Fibroblast of skin of abdomen (primary cell): ENCODE measurements at regions not wholly inside any gene's neighbourhood (a gene's known extent, or its start where the extent isn't known, plus 50 kb on each side); places are given as distances from the start of the nearest gene placed in this dataset.

Experiments used
- DNase-seq: peaks from one replicate; pipeline ENCODE4 v3.0.0-alpha.2; 2013

DNA sequence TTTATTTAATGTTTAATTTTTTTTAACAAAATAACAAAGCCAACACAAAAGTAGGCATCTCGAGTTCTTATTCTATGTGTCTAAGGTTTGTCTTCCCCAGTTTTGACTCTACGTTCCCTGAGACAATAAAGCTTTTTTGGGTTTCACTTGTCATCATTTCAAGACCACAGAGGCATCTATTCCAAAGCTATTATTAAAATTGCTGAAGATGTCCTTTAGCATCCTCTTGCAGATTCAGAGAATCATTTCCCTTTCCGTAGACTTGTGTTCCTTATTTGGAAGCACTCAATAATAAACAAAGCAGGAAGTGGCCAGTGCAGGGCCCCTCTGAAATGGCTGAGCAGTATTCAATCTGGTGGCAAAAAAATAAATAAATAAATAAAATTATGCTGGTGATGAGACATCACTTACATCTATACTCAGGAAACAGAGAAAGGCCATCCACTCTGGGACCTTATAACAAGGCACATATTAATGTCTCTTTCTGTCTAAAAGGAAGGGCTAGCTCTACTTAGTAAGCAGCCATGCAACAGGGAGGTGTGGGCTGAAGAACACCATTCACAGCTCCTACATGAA lies 362.3 kb downstream of the WDR72 start:
- no peak for DNase-seq

DNA sequence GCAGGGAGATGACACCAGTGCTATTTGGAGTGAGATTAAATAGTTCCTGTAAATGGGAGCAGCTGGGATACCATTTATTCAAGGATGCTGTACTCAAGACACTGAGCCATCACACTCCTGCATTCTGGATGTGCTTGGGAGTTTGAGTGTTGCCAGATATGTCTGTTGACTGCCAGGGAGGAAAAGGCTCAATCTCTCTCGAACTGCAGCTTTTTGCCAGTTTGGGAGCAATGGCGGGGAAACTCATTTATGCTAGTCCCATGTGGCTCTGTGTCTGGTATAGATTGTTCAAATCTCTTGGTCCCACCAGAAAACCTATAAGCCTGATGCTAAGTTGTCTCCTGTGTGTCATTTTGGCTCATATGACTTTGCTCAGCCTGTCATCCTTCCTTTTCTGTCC lies 363.6 kb downstream of the WDR72 start:
- no peak for DNase-seq

DNA sequence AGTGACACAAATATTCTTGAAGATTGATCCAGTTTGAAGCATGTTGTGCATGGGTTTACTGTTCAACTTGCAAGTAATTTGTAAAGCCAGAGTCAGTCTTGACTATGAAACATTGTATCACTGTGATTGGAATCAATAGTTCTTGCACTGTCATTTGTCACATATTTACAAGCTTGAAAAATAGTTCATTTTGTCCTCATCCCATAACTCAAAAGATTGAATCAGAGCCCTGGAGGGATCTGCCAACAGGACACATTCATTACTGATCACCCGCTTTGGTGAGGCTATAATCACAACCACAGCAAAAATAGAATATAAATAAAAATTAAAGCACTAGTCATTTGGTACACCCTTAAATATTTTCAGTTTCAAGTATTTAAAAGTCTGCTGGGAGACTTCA lies 368.9 kb downstream of the WDR72 start:
- no peak for DNase-seq

DNA sequence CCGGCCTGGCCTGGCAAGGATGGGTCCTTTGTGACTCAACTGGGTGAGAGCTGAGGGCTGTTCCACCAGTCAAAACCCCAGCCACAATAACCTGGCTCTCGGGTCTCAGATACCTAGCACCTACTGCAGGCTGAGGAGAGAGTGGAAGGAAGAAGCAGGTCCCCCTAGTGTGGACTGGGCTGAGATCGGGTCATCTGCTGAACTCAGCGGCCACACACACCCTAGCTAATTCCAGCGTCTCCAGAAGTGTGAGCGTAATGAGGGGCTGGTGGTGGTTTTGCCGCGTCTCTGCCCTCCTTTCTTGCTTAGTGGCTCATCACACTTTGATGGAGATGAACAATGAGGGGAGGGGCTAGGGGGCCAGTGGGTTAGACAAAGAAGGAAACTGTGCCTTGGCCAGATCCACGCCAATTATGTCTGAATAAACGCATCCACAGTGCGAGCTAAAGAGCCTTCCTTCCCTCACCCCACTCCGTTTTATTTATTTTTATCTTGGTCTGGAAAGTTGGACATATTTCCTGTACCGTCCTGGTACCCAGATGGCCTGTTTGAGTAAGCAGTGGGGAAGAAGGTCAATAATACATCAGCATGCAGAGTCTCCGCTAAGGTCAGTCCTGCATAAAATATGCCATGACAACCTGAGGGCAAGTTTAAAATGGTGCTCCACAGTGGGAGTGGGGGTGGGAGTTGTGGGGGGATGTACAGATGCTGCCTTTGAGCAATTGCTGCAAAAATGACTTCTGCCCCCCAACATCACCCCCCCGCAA lies 370.0 kb downstream of the WDR72 start:
- no peak for DNase-seq

DNA sequence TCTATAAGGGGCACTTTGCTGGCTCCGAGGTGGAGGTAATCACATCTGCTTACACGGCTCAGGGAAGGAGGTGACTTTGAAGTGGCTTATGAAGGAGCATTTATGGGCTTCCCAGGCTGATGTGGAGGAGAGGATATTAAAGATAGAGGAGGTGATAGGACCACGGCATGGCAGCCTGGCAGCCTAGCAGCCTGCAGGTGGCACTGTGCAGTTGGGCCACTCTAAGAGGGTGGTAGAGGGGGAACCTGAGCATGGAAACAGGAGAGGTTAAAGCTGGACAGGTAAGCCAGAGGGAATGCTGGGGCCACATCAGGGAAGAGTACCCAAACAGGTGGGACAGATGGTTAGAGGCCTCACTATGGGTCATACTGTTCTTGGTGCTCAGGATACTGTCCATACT lies 375.0 kb downstream of the WDR72 start:
- DNase-seq, result no peak

DNA sequence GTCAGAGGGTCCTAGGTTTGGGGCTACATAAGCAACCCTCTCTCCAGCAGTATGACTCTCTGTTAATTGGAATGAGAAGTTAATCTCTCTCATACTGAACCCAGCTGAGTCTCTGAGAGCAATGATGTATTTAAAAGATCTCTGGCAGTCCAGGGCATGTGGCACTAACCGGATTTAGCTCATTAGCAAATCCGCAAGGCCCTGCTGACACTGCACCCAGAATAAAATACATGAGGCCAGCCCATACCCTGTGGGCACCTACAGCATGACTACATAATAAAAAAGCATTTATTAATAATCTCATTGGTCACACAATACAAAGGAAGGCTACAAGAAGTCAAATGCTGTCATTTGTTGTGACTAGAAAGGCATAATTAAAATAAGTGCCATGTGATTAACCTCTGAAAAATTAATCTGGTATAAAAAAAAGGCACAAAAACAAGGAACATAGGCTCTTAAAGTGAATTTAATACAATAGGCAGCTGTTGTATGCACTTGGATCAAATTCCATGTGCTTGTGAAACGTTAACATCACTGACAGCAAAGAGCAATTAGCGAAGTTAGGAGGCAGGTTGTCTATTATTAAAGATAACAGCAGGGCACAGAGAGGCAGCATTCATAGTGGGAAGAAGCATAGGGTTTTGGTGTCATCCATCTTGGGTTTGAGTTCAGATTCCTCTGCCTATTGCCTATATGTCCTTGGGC lies 381.2 kb downstream of the WDR72 start:
- DNase-seq, result no peak

DNA sequence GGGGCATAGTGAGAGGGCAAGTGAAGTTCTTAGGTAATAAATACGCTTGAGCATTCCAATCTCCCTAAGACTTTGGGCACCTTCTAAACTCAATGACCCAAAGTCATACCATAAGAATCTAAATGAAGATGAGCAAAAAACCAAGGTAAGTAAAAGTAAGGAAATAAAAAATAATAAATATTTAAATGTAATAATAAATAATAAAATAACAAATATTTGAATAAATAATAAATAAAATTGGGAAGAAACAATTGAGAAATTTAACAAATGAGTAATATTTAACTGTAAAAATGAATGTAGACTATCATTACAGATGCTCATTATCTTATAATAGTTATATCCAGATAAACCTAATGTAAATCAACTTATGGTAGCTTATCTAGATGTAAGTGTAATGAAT lies 391.7 kb downstream of the WDR72 start:
- no peak for DNase-seq

DNA sequence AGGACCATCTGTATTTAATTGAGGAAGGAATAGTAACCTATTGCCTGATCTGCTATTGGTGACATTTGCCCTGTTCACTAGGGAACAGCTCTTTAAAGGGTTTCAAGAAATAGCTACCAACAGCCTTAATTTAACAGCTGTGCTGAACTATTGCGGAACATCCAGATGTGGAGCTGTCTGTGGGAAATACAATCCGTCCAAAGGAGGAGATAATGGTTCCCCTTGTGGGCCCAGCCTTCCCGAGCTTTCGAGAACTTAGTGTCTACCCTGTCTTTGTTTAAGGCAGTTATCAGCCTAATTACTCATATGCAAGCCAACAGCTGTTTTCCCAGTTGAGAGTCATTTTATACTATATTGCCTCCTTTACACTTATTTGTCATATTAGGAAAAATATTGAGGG lies 398.6 kb downstream of the WDR72 start:
- DNase-seq, result no peak

DNA sequence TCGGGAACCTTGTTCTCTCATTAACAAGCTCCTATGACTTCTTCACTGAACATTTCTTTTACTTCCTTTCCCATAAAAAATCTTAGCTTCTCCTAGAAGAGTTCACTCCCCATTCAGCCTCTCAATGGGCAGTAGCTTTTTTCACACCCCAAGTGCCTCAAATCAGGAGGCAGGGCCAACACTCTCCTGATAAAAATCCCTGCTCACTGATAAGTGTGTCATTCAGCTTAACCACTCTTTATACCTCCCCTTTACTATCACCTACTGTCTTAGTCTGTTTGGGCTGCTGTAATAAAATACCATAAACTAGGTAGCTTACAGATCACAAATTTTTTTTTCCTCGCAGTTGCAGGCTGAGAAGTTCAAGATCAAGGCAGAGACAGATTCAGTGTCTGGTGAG lies 400.4 kb downstream of the WDR72 start:
- DNase-seq, result no peak

DNA sequence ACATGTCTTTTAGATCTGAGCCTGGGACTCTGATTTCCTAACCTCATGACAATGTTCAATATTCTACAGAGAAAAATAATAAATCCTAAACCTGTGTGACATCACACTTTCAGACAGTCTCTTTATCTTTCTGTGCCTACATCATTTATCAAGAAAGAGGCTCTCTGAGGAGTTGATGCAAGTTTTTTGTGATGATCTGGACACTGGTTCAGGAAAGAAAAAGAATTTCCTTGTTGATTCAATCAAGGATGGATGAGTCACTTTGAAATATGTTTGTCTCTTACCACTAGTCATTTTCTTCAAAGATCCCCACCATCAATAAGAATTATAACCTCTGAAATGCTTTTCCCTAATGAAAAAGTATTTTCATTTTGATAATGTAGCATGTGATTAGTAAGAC lies 404.6 kb downstream of the WDR72 start:
- DNase-seq, result no peak

DNA sequence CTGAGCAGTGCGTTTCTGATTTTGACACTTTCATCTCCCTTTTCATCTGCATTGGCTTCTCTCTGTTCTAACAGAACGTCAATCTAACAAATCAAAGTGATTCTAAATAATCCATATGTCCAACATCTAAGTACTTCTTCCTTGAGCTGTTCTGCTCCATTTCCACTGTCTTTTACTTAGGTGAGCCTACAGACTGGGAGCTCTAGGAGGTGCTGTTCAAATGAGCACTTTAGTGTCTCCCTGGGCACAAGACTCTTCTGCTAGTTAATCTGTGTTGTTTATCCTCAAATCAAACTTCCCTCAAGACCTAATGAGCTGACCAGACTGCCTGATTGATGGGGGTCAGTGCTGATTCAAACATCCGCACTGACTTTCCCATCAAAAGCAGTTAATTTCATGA lies 408.1 kb downstream of the WDR72 start:
- DNase-seq, result no peak

DNA sequence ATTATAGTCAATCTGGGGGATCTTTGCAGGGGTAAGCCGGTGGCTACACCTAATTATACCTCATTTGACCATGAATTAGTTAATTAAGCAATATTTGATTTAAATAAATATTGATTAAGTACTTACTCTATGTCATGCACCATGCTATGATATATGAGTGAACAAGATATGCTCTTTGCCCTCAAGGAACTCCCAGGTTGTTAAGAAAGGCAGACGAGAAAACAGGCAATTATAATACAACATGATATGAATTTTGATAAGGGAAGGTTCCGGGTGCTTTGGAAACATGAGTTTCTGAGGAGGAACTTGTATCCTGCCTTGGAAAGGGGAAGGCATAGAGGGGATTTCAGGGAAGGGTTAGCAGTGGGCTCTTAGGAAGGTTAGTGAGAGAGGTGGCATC lies 412.9 kb downstream of the WDR72 start:
- no peak for DNase-seq

DNA sequence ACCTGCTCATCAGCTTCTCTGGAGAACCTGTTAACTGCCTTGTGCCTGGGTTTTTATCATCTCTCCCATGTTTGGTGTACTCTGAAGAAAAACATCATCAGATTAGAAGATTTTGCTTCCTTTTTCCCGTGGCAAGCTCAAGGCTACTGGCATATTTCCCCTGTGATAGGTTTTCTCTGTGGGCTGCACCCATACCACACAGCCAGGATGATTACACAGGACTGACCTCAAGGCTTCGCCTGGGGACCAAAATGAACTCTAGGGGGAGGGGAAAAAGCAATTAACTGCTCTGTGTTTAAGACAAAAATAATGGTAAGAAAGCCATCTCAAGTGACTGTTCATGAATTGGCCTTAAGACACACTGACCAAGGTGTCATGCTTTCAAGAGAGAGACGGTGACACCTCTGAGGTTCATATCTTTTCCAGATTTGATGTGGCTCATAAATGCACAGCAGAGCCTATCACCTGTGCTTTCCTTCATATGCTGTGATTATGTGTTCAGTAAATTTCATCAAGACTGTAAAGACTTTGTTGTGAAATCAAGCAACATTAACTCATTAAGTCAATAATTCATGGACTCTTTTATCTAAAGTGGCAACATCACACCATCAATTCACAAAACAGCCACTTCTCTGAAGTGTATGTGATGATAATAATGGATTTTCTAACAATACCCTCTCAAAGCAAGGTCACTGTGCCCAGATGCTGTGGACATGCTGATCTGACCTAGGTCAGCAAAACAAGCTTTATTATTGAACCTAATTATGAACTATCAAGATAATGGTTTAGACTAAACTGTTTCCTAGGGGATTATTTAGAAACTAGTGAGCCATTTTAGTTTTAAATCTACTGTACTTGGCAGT lies 427.9 kb downstream of the WDR72 start:
- DNase-seq, result no peak

DNA sequence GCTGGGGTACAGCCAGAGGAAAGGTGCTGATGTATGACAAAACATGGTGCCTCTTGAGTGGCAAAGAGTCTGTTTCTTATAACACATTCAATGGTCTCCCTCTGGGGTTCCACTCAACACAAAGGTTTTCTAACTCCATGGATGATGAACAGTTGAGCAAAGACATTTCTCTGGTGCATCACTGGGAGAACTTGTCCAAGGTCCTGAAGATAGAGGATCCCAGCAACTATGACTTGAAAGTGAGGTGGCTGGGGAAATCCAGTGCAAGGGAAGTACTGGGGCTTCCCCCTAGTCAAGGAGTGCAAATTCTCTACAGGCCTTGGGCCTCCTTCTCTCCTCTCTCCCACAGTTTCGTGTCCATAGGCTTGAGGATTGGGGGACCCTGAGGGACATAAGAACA lies 431.1 kb downstream of the WDR72 start:
- no peak for DNase-seq

DNA sequence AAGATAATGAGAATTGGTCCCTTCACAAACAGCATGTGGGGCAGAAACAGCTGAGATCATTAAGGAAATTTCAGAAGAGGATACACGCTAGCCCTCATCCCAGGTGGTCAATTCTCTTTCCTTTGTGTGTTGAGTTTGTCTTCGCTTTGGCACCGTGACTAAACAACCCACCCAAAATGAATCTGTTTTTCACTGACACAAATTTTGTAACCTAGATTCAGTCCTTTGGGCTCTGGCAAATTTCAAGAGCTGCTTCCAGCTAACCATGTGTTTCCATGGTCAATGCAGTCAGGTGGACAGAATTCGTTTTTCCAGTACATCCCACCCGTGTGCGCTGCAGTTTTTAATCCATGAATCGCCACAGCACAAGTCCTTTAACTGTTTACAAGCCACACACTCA lies 435.4 kb downstream of the WDR72 start:
- no peak for DNase-seq

DNA sequence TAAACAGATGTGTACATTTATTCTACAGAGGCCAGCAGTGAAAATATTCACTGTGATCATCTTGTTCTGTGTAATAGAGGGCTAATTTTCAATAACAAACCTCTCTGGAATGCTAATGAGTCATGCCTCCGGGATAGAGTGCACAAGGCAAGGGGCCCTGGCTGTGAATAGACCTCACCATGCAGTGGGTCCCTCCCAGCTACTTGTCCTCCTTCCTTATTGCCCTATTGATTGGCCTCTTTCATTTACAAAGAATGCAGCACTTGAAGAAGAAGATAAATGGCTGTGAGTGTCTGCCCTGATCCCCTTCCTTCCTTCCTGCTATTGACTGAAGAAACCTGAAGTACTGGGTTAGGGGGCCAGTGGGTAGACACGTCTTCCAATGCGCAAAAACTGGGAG lies 436.3 kb downstream of the WDR72 start:
- DNase-seq, result no peak

DNA sequence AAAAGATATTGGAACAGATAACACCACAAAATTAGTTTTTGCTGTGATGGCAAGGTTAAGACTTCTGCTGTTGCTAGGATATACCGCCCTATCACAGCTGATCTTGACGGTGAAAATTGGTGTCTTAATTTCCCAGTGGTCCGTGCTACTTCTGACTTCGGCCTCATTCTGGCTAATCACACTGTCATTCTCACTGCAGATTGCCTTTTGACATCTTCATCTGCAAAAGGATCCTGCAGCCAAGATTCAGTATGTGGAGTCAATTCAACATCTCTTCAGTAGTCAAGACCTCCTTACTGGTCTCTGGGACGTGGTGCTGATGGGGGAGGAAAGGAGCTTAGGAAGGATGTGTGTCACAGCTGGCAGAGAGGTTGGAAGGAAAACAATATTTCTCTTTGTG lies 438.6 kb downstream of the WDR72 start:
- DNase-seq, result no peak

DNA sequence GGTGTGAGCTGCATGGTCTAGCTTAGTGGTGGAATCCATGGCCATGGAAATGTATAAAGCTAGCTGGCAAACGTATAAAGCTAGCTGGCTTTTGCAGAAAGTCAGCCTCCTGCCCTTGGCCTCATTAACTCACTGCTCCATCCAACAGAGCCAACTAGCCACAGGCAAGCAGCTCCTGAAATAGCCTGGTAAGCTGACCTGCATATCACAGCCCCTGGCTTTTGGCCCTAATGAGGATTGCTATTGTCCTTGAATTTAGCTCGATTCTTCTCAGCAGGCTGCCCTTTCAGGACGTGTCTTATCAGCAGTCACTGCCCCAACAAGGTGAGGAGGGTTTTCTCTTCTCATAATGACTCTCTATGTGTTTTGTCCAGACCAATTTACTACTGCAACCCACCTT lies 446.8 kb downstream of the WDR72 start:
- DNase-seq, result no peak

DNA sequence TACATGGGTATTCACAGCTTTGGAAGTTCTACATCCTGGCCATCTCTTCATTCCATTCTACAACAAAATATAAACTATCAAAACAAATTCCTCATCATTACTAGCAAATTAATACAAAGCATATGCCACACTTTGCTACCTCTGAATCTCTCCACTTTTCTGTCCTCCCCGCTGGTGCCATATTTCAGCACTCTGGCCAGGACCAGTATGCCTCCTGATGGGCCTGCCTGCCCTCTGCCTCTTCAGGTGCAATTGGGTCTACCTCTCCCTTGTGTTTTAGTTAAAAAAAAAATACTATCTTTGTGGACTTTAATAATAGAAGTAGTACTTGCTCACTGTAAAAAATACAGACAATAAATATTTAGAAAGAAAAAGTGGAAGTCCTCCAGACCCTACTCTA lies 448.8 kb downstream of the WDR72 start:
- no peak for DNase-seq

DNA sequence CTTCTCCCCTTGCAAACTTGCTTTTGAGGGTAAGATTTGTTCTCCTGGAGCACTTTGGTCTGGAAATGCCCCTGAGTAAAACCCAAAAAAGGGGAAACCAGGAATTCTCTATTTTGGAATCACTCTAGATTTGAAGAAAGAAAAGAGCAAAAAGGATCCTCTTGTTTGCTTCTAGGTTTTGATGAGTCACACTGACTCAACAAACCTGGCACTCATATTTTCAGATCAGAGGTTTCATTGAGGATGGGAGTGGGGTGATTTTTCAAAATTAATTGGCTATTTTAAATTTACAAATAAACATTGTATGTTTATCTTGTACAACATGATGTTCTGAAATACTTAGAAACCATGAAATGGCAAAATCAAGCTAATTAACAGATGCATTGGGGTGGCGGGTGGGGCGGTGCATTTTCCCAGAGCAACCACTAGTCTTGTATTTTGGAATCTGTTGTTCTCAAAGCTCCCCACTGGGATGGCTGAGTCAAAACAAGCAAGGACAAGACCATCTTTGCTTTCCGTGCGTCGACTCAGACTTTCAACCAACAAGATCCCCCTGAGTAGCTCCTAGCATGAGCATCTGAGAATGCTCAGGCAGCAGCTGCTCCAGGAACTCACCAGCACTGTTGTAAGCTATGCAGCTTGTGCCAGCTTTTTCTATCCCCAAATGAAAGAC lies 451.4 kb downstream of the WDR72 start:
- DNase-seq, result no peak

DNA sequence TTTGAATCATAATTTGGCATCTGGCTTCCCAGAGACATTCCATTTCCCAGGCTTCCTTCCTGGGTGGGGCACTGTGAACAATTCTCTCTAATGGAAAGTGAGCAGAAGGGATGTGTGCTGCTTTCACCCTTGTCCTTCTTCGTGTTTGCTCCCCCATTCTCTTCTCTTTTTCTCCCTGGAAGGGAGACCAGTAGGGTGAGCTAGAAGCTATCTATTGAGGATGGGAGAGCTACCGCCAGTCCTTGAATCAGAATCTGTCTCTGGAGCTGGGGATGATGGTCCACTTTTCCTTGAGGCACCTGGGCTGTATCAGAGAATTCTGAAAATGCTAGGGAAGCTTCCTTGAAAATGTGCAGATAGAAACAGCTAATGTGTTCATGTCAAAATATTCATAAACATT lies 453.9 kb downstream of the WDR72 start:
- DNase-seq, result no peak

DNA sequence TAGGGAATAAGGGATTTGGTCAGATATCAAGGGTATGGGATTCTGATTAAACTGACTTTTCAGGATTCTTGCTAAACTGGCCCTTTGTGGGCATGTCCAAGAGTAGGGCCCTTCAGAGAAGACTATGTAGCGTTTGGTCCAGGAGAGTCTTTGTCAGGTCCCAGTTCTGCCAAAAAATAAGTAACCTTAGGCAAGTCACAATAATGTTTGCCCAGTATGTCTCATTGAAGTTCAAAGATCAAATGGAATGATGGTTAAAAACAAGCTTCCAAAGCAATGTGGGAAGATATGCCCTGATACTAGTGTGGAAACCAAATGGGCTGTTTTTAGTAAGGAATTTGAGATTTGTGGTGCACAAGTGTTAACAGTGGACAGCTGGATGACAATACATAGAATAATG lies 454.4 kb downstream of the WDR72 start:
- DNase-seq, result no peak

DNA sequence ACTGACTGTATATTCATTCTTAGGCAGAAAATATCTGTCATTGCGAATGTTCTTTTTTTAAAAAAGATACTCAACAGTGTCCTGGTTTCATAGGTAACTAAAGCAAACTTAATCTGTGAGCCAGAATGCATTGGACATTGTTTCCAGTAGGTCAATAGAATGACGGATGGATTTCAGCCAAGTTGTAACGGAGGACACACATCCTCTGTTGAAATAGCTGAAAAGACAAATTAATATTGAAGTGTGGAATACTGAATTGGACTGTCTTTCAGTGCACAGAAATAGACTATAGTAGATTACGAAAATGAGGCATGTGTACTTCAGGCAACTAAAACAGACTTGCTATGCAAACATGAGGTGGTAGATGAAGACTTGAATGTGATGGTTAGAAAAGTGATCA lies 461.6 kb downstream of the WDR72 start:
- DNase-seq, result no peak
